IgD-negative memory B cell (primary cell): ENCODE measurements at regions not wholly inside any gene's neighbourhood (a gene's known extent, or its start where the extent isn't known, plus 50 kb on each side); places are given as distances from the start of the nearest gene placed in this dataset.

Source experiments
- H3K27ac Mint-ChIP-seq, 3 donors: one replicate each; pipeline ENCODE4 v1.8.0; 2020 to 2022; ENCODE audit warnings: mild to moderate bottlenecking in 3 of 3, mixed read lengths in 3 of 3, moderate library complexity in 1 of 3
- H3K27me3 Mint-ChIP-seq: one replicate; pipeline ENCODE4 v1.8.0; 2021; ENCODE audit warnings: mixed read lengths
- H3K36me3 Mint-ChIP-seq: one replicate; pipeline ENCODE4 v1.8.0; 2020; ENCODE audit warnings: mild to moderate bottlenecking, mixed read lengths
- H3K4me1 Mint-ChIP-seq, 3 donors: one replicate each; pipeline ENCODE4 v1.8.0; 2020 to 2022; ENCODE audit warnings: mixed read lengths in 3 of 3, mild to moderate bottlenecking in 1 of 3
- H3K4me3 Mint-ChIP-seq, 4 donors: one replicate each; pipeline ENCODE4 v1.8.0; 2020 to 2022; ENCODE audit warnings: mild to moderate bottlenecking in 4 of 4, mixed read lengths in 4 of 4, moderate library complexity in 3 of 4
- H3K9me3 Mint-ChIP-seq, 3 donors: one replicate each; pipeline ENCODE4 v1.8.0; 2020 to 2021; ENCODE audit warnings: mixed read lengths in 3 of 3, mild to moderate bottlenecking in 1 of 3

DNA sequence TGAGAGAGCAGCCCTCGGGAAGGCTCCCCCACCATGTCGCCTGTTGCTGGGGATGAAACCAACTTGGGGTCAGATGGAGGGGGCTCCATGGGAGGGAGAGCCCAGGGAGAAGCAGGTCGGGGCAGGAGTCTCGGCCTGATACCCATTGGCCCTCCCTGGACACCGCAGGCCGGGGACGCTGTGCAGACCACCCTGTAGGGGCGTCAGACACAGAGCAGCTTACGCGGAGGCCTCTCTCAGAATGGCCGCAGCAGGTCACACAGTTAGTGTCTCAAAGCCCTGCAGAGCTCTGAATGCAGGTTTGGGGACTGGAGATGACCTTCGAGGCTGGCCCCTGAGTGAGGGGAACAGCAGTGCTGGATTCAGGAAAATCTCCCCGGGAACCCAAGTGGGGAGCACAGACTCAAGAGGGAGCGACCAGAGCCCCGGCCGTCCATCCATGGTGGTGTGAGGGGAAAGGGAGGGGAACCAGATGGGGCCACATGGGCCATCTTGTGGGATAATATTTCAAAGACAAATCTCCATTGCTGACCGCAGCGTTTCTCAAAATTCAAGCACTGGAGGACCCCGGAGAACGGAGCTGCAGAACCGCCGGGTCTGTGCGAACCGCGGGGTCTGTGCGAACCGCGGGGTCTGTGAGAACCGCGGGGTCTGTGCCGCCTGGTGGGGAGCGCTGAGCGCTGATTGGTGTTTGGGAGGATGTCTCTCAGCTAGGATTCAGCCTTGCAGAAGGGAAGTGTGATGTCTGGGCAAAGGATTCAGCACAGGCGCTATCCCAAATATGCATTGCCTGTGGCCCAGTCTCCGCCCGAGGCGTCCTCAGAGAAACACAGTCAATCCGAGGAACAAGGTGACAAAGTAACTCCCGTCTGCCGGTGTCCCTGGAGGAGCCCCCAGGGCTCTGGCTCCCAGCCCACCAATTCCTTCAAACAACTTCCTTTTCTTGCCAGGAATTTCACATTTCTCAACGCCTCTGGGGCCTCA lies 324.4 kb upstream of the RTL1 start:
- no peaks in the 10 kb centered on the region for H3K36me3 Mint-ChIP-seq

DNA sequence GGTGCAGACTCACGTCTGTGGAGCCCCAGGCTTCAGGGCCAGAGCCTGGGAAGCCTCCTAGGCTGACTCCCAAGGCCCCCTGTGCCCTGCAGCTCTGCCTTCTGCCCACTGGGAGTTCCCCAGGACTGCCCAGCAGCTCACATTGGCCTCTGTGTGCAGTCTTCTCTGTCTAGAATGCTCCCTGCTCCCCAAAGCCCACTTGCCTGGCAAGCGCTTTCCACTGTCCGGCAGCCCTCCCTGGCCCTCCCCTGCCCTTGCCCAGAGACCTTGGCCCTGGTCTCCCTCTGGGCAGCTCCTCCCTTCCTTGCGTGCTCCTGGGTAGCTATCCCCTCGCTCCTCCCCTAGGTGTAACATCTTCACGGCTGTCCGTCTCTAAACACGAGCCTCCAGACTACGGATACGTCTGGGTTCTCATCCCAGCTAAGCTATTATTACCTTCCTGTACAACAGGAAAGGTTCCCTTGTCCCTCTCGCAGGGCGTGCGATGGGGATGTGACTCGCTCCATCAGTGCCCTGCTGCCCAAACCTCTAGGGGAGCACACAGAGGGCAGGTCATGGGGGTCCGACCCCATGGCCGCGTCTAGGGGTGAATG lies 325.5 kb upstream of the RTL1 start:
- Mint-ChIP-seq H3K27me3 (no peaks in the 10 kb centered on the region), H3K9me3 (no peaks in the 10 kb centered on the region), H3K36me3 (no peaks in the 10 kb centered on the region), H3K4me1 (no peaks in the 10 kb centered on the region), H3K27ac (no peak overlapping the region), H3K4me3 (no peak overlapping the region)

More for the DNA sequence above, 324.4 kb upstream of the RTL1 start:
- H3K27me3 Mint-ChIP-seq: no peaks in the 10 kb centered on the region
- no peaks in the 10 kb centered on the region for H3K9me3 Mint-ChIP-seq
- no peaks in the 10 kb centered on the region for H3K4me1 Mint-ChIP-seq
- no peak overlapping the region for H3K27ac Mint-ChIP-seq
- H3K4me3 Mint-ChIP-seq: no peak overlapping the region

DNA sequence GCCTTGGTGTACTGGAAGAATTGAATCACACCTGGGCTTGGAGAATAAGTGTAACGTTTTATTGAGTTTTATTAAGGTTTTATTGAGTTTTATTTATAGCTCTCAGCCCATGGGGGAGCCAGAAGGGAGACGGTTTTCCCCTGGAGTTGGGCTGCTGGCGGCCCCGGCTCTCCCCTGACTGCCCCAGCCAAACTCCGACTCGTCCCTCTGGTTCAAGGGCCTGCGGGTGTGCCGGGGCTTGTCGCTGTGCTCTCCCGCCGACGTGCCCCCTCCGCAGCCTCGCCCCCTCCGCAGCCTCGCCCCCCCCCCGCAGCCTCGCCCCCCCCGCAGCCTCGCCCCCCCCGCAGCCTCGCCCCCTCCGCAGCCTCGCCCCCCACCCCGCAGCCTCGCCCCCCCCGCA lies 326.1 kb upstream of the RTL1 start:
- H3K27ac Mint-ChIP-seq: no peak overlapping the region
- no peaks in the 10 kb centered on the region for H3K27me3 Mint-ChIP-seq
- no peaks in the 10 kb centered on the region for H3K36me3 Mint-ChIP-seq
- H3K9me3 Mint-ChIP-seq: no peaks in the 10 kb centered on the region
- H3K4me3 Mint-ChIP-seq: no peak overlapping the region
- H3K4me1 Mint-ChIP-seq: no peaks in the 10 kb centered on the region

DNA sequence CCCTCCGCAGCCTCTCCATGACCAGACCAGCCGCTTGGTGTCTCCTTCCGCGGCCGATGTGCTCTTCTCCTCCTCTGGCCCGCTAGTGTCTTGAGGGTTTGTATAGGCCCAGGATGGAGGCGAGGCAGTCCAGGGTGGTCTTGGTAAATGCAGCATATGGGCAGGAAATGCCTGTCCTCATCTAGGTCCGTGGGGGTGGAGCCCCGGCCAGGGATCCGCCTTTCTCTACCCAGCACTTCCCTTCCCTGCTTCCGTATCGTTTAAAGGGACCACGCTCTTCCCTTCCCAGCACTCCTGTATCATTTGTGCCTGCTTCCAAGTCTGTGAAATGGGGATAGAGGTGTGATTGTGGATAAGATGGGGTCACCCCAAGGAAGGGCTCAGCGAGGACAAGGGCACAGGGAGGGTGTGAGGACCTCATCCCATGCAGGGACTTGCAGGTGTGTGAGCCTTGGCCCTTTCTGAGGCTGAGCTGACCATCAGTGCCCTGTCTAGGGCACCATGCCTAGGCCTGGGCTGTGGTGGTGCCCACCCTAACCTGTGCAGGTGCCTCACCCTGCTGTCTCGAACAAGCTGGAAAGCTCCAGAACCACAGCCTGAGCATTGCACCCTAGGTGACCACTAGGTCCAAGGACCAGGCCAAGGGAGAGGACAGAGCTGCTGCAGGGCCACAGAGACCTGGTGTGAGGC lies 326.8 kb upstream of the RTL1 start:
- Mint-ChIP-seq H3K4me1 (peaks cover 0 to 1% (median 0%) of the 10 kb centered on the region in 3 donors), H3K27me3 (no peaks in the 10 kb centered on the region), H3K36me3 (no peaks in the 10 kb centered on the region), H3K9me3 (no peaks in the 10 kb centered on the region), H3K4me3 (no peak overlapping the region), H3K27ac (no peak overlapping the region)

DNA sequence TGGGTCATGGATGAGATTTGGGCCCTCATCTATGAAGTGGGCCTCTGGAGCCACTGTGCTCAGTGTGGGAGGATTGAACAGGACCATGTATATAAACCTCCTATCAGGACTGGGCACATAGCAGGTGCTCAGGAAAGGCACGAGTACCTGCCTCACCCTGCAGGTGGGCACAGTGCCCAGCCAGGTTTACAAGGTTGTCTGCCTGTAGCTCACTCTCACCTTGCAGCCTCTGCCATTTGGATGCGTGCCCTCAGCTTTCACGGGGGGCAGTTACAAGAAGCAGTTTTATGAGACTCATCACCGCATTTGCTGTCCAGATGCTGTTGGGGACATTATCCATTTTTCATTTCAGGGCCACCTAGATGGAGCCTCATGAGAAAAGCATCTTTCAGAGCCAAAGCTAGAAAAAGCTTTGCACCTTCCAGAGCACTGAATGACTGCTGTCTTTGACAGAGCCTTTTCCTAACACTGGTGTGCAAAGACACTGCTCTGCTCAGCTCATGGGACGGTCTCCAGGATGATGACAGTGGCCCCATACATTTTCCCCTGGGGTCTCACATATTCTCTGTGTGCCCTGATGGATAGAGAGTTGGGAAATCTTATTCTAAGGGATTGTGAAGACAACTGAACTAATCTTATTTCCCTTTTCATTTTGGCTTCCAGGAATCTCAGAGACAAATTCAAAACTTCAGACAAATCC lies 327.5 kb upstream of the RTL1 start:
- Mint-ChIP-seq H3K27ac (no peak overlapping the region), H3K27me3 (no peaks in the 10 kb centered on the region), H3K9me3 (no peaks in the 10 kb centered on the region), H3K4me3 (no peak overlapping the region), H3K4me1 (peaks cover 0 to 1% (median 0%) of the 10 kb centered on the region in 3 donors), H3K36me3 (no peaks in the 10 kb centered on the region)

DNA sequence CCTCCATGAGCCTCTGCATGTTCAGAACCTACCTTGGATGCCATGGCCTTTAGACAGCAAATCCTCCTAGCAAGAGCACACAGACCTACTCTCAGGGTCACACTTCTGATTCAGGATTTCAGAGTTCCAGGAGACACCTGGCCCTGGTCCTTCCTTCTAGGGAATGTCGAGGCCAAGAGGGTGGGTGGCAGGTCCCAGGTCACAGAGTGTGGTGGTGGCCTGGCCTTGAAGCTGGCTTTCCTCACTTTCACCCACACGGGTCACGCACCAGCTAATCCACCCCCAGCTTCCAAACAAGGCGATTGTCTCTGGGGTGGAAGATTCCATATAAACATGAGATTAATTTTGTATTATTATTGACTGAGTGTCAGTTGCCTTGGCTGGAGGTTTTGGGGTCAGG lies 328.3 kb upstream of the RTL1 start:
- Mint-ChIP-seq H3K4me1 (peaks cover 0 to 1% (median 0%) of the 10 kb centered on the region in 3 donors), H3K27ac (no peak overlapping the region), H3K27me3 (peaks cover 1% of the 10 kb centered on the region), H3K36me3 (no peaks in the 10 kb centered on the region), H3K9me3 (no peaks in the 10 kb centered on the region), H3K4me3 (no peak overlapping the region)

DNA sequence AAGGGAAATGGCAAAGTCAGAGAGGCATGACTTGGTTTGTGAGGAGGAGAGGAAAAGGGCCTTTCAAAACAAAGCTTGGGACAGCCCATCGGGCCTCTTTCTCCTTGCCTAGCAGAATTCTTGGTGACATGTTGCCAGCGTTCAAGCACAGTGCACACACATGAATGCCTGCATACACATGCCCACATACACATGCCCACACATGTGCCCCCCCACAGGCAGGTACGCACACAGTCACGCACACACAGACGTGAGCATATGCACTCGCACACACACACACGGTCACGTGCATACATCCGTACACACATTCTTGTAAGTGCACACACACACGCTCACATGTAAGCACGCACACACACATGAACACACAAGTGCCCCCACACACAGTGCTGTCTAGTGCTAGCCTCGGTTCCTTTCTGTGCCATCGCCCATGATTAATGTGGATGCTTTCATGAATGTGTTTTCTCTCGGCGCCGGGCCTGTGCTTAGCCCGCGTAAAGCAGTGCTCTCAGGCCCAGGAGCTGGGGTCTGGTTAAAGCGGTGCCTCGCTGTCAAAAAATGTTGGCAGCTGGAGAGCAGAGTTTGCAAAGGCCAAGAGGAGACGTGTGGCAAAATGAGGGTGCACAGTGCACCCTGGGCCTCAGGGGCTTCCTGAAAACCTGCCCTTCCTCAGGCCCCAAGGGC lies 328.8 kb upstream of the DIO3 start:
- peaks cover 0 to 1% (median 0%) of the 10 kb centered on the region in 3 donors for H3K4me1 Mint-ChIP-seq
- H3K36me3 Mint-ChIP-seq: no peaks in the 10 kb centered on the region
- H3K27ac Mint-ChIP-seq: no peak overlapping the region
- H3K27me3 Mint-ChIP-seq: peaks cover 1% of the 10 kb centered on the region
- H3K9me3 Mint-ChIP-seq: no peaks in the 10 kb centered on the region
- H3K4me3 Mint-ChIP-seq: no peak overlapping the region

DNA sequence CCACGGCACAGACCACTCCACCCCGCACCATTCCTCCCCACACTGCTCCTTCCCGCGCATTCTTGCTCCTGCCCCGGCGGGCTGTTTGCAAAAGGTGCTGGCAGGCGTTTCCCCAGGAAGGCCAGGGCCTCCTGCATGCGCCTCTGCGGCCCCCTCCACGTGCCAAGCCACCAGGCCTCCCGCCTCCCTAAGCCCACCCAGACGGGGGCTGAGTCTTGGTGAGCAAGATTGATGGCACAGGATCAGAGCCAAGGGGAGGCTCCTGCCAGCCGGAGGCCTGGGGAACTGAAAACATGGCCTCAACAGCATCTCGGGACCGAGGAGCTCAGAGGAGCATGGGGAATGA lies 328.3 kb upstream of the DIO3 start:
- no peaks in the 10 kb centered on the region for H3K9me3 Mint-ChIP-seq
- H3K27me3 Mint-ChIP-seq: peaks cover 1% of the 10 kb centered on the region
- H3K4me3 Mint-ChIP-seq: no peak overlapping the region
- H3K4me1 Mint-ChIP-seq: peaks cover 0 to 1% (median 0%) of the 10 kb centered on the region in 3 donors
- H3K27ac Mint-ChIP-seq: no peak overlapping the region
- H3K36me3 Mint-ChIP-seq: no peaks in the 10 kb centered on the region

DNA sequence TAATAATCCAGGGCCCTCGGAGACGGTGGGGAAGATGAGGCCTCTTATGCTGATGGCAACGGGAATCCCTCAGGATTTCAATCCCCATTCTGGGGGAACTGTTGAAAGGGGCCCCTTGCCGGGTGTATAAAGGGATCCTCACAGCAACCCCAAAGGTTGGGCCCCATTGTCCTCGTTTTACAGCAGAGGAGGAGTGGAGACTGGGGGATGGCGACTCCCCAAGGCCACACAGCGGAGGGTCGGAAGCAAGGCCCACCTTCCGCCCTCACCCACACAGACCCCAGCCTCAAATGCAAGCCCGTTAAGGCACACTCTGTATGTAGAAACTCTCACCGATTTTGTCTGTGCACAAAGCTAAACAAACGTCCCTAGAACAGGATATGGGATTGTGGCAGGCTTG lies 327.9 kb upstream of the DIO3 start:
- no peaks in the 10 kb centered on the region for H3K36me3 Mint-ChIP-seq
- peaks cover 1% of the 10 kb centered on the region for H3K27me3 Mint-ChIP-seq
- H3K27ac Mint-ChIP-seq: no peak overlapping the region
- no peak overlapping the region for H3K4me3 Mint-ChIP-seq
- no peaks in the 10 kb centered on the region for H3K9me3 Mint-ChIP-seq
- peaks cover 0 to 1% (median 0%) of the 10 kb centered on the region in 3 donors for H3K4me1 Mint-ChIP-seq

DNA sequence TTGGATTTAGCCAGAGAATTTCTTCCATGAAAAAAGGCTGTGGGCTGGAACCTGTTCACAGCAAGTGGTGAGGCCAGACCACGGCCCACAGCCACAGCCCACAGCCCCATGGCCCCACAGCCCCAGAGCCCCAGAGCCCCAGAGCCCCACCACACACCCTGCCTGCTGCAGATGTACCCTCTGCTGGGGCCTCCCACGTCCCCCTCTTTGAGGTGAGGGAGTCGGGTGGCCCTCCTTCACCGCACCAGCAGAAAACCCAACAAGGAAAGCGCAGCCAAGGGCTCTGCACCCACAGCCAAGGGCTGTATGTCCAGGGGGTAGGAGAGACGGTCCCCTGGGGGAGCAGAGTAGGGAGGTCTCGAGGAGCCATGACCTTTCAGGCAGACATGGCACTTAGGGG lies 327.5 kb upstream of the DIO3 start:
- Mint-ChIP-seq H3K4me3 (no peak overlapping the region), H3K27me3 (peaks cover 1% of the 10 kb centered on the region), H3K36me3 (no peaks in the 10 kb centered on the region), H3K4me1 (peaks cover 0 to 1% (median 0%) of the 10 kb centered on the region in 3 donors), H3K27ac (no peak overlapping the region), H3K9me3 (no peaks in the 10 kb centered on the region)

DNA sequence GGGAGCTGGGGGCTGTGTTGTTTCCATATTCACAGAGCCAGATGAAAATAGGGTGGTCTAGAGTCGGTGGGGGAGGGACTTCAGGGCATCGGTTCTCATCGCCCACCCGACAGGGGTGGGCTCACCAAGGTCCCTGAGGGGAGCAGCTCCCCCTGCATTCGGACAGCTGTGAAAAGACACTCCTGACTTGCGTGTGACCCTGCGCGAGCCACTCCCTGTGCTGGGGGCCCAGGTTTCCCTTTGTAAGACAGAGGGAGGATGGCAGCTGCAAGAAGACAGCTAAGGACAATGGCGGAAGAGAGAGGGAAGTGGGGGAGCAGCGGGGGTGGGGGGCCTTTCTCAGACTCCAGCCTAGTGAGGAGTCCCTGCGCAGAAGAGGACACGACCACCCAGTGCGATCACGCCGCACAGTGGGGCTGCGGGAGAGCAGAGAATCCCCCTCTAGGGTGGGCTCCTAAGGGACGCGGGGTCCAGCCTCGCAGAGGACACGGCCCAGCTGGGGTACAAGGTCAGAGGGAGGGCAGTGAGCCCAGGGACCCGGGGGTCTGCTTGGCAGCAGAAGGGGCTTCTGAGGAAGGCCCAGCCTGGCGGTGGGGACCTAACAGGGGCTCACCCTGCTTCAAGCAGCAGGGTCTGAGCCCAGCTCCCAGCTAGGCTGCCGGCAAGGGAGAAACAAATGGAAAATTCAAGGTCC lies 326.9 kb upstream of the DIO3 start:
- Mint-ChIP-seq H3K27ac (no peak overlapping the region), H3K4me3 (no peak overlapping the region), H3K27me3 (peaks cover 1% of the 10 kb centered on the region), H3K9me3 (no peaks in the 10 kb centered on the region), H3K36me3 (no peaks in the 10 kb centered on the region), H3K4me1 (peaks cover 0 to 1% (median 0%) of the 10 kb centered on the region in 3 donors)

DNA sequence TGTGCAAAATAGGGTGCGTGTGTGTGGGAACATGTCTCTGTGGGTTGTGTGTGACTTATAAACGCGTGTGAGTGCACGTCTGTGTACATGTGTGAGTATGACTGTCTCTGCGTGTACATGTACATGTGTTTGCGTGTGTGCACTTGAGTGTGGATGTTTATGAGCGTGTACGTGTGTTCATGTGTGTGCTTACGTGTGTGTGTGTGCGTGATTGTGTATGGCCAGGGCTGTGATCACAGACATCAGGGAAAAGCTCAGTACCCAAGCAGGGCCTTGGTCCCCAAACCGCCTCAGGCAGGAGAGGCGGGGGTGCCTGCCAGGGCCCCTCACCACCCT lies 326.3 kb upstream of the DIO3 start:
- no peak overlapping the region for H3K4me3 Mint-ChIP-seq
- H3K36me3 Mint-ChIP-seq: no peaks in the 10 kb centered on the region
- peaks cover 1% of the 10 kb centered on the region for H3K27me3 Mint-ChIP-seq

DNA sequence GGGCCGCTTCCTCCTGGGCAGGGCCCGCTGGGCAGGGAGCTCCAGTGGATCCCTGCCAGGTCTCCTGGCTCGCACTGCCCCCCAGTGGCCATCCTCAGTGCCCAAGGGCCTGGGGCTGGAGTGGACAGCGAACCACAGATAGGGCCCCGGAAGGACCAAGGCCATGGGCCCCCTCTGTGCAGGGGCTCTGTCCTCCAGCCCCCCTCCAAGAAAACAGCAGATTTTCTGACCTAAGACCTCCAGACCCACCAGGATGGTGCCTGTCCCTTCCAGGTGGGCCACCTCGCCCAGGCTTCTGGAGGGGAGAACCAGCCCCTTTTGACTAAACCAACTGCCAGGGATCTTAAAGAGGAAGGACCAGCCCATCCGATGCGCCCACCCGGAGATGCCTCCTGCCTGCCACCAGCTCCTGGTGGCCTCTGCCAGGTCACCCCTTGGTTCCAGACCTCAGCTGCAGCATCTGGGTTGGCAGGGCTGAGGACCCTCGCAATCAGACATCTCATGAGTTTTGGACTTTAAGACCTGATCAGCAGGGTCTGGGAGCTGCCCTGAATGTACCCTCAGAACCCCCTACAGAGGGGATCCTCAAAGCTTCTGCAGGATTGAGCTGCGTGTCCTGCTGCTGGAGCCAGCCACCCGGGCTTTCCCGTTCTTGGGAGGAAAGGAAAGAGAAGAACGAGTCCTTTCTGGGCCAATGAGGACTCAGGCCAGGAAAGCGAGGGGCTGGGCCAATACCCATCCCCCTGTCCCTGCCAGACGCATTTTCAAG lies 325.8 kb upstream of the DIO3 start:
- H3K36me3 Mint-ChIP-seq: no peaks in the 10 kb centered on the region
- peaks cover 1% of the 10 kb centered on the region for H3K27me3 Mint-ChIP-seq
- H3K4me1 Mint-ChIP-seq: peaks cover 0 to 1% (median 0%) of the 10 kb centered on the region in 3 donors
- H3K9me3 Mint-ChIP-seq: no peaks in the 10 kb centered on the region
- no peak overlapping the region for H3K27ac Mint-ChIP-seq
- no peak overlapping the region for H3K4me3 Mint-ChIP-seq

More for the DNA sequence above, 326.3 kb upstream of the DIO3 start:
- H3K4me1 Mint-ChIP-seq: peaks cover 0 to 1% (median 0%) of the 10 kb centered on the region in 3 donors
- no peaks in the 10 kb centered on the region for H3K9me3 Mint-ChIP-seq
- H3K27ac Mint-ChIP-seq: no peak overlapping the region
